Fibroblast of the aortic adventitia (primary cell): ENCODE measurements at regions not wholly inside any gene's neighbourhood (a gene's known extent, or its start where the extent isn't known, plus 50 kb on each side); places are given as distances from the start of the nearest gene placed in this dataset.

Source experiments
- DNase-seq: peaks from one replicate; pipeline ENCODE4 v3.0.0-alpha.2; 2010; ENCODE audit warnings: low read depth
- H3K4me3 ChIP-seq: 2 replicates; pipeline ENCODE4 v1.5.1; 2011; ENCODE audit warnings: low read depth, mild to moderate bottlenecking, control low read depth, low read length, moderate library complexity
- CTCF ChIP-seq: IDR thresholded peaks from 2 replicates; pipeline ENCODE4 v1.5.1; 2011; ENCODE audit warnings: mild to moderate bottlenecking, low read length, control low read depth, inconsistent platforms; ENCODE audit not compliant: insufficient read depth

- no peak overlapping the region for H3K4me3 ChIP-seq
- DNase-seq: no peak
- TF ChIP-seq CTCF: no peak
These were observed 104.3 kb upstream of the DYNLRB2 start for GRCh38 chr16:80436510-80436909.

GRCh38 chr16:80433623-80434022, 107.2 kb upstream of the DYNLRB2 start:
- DNase-seq: no peak
- no peak overlapping the region for H3K4me3 ChIP-seq
- TF ChIP-seq CTCF: no peak

DNA sequence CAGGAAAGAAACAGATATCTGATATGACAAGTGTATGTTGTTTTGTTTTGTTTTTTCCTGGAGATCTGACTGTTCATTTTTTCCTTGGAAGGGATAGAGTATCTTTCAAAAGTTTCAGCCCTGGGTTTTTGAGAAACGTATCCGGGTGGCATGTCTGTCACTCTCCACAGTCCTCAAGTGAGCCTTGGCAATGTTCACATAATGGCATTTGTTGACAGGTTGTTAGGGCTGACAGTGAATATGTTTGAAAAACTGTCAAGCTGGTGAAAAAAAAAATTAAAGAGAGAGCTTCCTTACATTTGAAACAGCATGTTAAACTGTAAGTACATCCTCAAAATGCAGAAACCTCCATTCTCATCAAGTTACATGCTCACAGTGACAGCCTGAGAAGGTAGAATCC, 113.0 kb upstream of the DYNLRB2 start:
- H3K4me3 ChIP-seq: no peak overlapping the region
- DNase-seq: no peak
- TF ChIP-seq CTCF: no peak

DNA sequence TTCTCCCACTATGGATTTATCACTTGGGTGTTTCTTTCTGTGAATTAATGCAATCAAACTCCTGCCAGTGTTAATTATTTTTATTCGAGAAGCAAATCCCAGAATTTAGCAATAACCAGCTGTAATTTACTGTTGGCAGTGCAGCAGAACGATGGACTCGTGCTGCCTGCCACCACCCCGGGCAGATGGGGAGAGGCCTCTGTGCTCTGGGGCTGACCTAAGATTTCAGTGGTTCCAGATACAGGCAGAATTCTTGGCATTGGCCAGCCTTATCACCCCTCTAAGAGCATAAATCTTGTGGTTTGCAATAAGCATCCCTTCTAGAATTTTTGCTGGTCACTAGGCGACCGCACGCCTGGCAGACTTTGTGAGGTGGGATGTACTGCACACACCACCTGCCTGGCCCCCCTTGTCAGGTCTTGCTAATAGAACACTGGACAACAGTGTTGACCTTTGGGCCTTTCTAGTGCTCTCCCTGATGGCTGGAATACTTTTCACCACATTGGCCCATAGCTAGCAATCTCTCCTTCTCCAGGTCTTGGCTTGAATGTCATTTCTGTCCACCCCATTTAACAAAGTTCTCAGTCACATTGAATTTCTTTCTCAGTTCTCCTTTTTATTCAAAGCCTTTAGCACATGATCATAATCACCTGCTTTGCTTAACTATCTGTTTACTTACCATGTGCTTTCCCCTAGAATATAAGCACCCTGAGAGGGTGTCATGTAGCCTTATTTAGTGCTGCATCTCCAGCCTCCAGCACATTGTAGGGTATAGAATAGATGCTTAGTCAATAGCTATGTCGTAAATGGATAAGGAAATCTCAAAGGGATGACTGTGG, 122.1 kb upstream of the DYNLRB2 start:
- no peak for TF ChIP-seq CTCF
- H3K4me3 ChIP-seq: no peak overlapping the region
- DNase-seq: no peak

DNA sequence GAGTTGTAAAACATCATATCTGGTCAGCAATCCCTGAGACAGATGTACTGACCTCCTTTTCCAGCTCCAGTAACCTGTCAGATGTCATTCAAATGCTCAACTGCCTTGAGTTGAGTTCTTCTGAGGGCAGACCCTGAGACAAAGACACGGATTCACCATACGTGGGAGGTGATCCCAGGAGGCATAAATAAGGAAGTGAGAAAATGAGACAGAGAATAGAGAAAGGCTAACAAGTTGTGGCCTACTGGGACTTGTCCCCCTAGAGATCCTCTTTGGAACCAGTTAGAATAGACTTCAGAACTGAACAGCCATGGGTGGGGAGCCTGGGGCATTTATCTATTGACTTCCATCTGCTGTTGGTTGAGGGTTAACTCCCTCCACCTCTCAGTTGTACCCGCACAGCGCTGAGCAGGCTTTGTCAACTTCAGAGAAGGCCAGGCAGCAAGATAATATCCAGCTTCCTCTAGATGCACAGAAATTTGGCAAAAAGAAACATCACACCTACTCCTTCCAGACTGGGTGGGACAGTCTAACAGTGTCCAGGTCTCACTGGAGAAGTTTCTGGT, 123.0 kb upstream of the DYNLRB2 start:
- no peak for TF ChIP-seq CTCF
- H3K4me3 ChIP-seq: no peak overlapping the region
- DNase-seq: no peak

GRCh38 chr16:80408014-80408413, 132.8 kb upstream of the DYNLRB2 start:
- no peak for TF ChIP-seq CTCF
- H3K4me3 ChIP-seq: no peak overlapping the region
- DNase-seq: no peak
